Left colon (tissue), 2 donors: ENCODE measurements at regions not wholly inside any gene's neighbourhood (a gene's known extent, or its start where the extent isn't known, plus 50 kb on each side); places are given as distances from the start of the nearest gene placed in this dataset.

Source experiments
- ATAC-seq: fragments of 200-7000 bp; cut with Tn5 transposase; one replicate; pipeline ENCODE4 v1.9.1; 2020; ENCODE audit warnings: mild to moderate bottlenecking, moderate library complexity
- DNase-seq, 2 donors: peaks; one replicate each; pipeline ENCODE4 v3.0.0-alpha.2; 2020
- intact Hi-C, 2 donors: fragments of 100-400 bp; cut with DNase I in 1 of 2; cut with micrococcal nuclease in 1 of 2; formaldehyde crosslinking; loops; one replicate each; pipeline versions ENCODE4 v1.11.2 to v1.14.0; 2022; cut with DNase I, micrococcal nuclease
- donor health status: DM: no; HTN: no; CAD: no.
- donor health status: DM: yes; HTN: yes; CAD: no.

DNA sequence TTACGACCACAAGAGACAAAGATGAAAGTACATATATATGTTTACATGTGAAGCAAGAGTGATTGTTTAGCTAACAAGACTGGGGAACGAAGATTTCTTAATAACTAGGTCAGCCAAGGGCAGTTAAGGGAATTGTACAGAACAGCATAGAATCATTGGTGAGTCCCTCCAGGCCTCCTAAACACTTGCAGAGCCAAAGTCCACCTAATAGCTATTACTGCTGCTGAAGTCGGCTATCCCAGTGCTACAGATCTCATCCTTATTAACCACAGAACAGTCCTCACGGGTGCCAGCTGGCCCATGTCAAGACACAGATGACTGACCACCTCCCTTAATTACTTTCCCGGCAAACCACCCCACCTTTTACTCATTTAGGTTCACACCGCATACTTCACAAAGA is 68.5 kb upstream of the OPCML start:
- intact Hi-C loops, result no loop called here
- DNase-seq (no peak), ATAC-seq (no peak)

DNA sequence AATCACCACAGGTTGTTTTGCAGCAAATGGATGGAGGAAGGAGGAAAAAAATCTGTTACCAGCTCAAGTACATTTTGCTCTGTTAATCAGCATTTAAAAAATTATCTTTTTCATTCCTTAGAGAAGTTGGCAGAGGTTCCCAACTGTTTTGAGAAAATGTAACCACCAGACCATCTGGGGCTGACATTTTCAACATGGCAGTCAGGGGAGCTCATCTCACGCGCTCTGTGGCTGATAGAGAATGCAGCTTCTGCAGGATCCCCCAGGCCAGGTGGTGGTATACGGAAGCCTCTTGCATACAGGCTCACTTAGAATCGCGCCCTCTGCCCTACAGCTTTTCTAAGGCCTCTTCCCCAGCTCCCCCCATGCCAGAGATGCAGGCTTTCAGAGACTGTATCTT is 68.0 kb upstream of the OPCML start:
- DNase-seq (no peak), ATAC-seq (no peak)
- intact Hi-C loops, result no loop called here

DNA sequence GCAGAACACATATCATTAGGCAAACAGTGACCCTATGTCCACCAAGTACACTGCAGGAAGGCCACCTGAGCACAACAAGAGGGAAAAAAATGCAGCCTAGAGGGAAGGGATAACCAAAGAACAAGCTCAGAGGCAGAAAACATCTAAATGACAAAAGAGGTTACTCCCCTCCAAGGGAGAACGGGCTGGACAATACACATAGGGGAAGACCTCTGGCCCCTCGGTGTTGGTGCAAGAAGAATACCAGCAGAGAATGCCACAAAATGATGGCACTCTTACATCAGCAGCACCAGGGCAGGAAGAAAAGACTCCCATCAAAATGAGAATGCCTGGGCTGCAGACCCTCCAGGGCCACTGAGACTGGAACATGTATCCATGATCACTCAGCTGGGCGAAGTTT is 66.6 kb upstream of the OPCML start:
- intact Hi-C loops, result no loop called here
- ATAC-seq (no peak), DNase-seq (no peak)

DNA sequence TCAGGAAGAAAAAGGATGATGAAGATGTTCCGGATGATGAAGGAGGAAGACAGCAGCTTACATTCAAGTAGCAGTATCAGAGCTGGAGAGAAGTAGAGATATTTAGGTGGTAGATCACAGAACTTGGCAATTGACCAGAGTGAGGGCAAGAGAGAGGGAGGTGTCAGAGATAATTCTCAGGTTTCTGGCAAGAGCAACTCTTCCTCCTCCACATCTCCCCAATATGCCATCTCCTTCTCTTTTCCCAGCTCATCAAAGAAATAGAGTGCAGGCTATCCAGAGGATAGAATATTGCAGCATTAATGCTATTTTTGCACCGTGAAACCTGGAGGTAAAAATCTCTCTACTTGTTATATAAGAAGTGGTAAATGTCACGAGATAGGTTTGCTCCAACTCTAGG is 64.9 kb upstream of the OPCML start:
- no peak for ATAC-seq
- no peak for DNase-seq
- intact Hi-C loops, result no loop called here

DNA sequence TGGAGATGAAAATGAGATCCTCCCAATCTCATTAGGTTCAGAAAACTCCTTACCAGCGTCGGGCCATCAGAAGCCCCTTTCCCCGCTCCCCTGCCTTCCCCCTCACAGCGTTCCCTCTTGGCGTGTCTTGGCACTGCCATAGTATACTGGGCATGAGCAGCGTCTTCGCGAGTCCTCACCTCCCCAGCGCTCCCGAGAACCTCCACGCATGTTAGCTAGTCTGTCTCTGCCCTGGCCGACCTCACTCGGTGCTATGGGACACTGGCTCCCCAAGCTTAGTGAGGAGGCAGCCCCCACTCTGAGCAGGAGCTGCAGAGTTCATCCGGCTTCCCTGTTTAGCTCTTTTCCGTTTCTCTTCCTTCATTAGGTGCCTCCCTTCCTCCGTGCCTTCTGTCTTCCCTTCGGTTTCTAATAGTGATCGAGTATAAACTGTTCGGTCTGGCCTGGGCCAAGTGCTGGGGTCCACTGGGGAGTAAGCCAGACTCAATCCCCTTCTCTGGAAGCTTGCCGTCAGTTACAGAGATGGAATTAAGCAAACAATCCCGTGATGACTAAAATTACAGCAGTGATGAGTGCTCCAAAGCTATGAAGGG is 63.8 kb upstream of the OPCML start:
- intact Hi-C loops, result no loop called here
- ATAC-seq, result no peak

DNA sequence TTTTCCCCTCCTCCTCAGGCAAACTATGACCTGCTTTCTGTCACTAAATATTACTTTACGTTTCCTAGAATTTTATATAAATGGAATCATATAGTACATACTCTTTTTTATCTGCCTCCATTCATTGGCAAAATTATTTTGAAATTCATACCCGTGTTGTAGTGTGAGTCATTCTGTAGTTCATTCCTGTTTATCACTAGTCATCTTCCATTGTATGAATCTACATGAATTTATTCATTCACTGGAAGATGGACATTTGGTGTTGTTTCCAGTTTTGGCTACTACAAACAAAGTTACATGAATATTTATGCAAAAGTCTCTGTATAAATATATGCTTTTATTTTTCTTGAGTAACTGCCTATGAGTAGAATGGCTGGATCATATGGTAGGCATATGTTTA is 60.7 kb upstream of the OPCML start:
- ATAC-seq, result no peak
- no peak for DNase-seq
- intact Hi-C loops, result no loop called here

More for the DNA sequence above, 63.8 kb upstream of the OPCML start:
- DNase-seq, result no peak

DNA sequence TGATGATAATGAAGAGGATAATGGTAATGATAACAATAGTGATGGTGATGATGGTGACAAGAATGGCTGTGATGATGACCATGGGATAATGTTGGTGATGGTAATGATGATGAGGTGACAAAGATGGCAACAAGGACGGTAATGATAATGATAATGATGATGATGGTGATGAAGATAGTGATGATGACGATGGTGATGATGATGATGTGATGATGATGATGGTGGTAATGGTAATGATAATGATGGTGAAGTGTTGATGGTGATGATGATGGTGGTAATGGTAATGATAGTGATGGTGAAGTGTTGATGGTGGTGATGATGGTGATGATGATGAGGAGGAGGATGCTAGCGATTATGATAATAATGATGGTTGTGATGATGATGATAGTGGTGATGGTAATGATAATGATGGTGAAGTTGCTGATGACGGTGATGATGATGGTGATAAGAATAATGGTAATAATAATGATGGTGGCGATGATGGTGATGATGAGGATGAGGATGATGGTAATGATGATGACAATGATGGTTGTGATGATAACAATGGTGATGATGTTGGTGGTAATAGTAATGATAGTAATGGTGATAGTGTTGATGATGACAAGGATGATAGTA is 54.7 kb upstream of the OPCML start:
- DNase-seq, result no peak
- intact Hi-C loops, result no loop called here
- no peak for ATAC-seq

DNA sequence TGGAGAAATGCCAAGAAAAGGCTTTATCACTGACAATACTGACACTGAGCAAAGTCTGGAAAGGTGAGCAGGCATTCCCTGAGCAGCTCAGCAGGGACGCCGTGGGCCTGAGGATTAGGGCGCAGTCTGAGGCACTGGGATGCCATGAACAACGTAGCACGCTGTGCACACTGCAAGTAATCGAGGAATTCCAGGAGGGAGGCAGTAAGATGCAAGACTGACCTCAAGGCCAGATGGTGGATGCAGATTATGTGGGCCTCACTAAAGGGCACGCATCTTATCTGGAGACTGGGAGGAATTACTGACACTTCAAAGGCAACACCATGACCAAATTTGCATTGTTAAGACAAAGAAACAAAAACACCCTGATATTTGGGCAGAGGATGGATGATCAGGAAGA is 50.4 kb upstream of the OPCML start:
- intact Hi-C loops, result no loop called here
- ATAC-seq (no peak), DNase-seq (no peak)

DNA sequence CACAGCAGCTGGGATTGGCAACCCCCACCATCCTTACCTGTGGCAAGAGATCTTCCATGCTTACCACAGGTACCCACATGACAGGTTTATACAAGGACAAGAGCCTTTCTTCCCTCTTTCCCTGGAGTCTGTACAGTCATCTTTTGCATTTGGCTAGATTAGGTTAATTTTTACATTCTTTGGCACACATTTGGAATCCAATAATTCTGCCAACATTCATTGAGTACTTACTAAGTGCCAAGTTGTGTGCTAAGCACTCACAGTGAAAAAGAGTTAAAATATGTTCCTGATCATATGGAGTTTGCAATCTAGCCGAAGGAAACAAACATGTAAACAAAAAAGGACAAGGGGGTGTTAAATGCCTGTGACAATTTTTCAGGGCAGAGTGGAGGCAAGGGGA is 50.0 kb upstream of the OPCML start:
- ATAC-seq, result no peak
- intact Hi-C loops, result no loop called here
- DNase-seq, result no peak
